SW 1271 (cell line): ENCODE measurements at regions not wholly inside any gene's neighbourhood (a gene's known extent, or its start where the extent isn't known, plus 50 kb on each side); places are given as distances from the start of the nearest gene placed in this dataset.
"Not testable (repeated sequence)": the region's sequence is repeated elsewhere in the genome, so short reads cannot be mapped to it uniquely, and the experiment has no call there.

Experiments used
- DNase-seq, 2 experiments: peaks; one replicate each; lab custom pipeline; 2025; lab: John Stamatoyannopoulos, UW

DNA sequence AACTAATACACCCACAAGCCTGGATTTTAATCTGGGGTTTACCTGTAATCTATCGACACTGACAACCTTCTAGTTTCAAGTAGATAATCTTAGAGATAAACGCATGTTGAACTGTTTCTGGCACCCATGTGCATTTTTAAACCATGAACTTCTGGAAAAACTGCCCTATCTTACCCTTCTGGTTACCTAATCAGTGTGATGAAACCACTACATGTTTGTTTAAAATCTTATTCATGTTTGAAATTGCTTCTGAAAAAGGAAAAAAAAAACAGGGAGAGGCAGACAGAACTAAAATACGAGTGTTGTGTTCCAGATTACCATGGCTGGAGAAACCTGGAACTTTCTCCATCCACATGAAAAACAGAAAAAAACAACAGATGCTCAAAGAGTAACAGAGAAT lies 139.3 kb downstream of the MID1IP1 start:
- DNase-seq: no peak

DNA sequence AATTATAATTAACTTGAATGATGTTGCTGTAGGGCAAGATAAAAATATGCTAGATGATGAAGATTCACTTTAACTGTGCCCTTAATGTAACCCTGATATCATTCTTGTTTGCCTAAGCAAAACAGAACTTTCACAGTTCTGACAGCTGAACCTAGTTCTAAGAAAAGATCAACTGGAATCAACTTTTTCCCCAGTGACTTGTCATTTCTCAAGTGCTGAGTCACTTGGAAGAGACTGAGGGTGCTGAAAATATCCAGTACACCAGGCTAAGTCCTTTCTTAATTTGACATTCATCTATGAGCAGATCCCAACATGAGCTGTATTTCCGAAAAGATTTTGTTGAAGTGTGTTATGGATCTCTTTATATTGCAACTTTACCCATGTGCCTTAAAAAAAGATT lies 140.4 kb downstream of the MID1IP1 start:
- DNase-seq: no peak

DNA sequence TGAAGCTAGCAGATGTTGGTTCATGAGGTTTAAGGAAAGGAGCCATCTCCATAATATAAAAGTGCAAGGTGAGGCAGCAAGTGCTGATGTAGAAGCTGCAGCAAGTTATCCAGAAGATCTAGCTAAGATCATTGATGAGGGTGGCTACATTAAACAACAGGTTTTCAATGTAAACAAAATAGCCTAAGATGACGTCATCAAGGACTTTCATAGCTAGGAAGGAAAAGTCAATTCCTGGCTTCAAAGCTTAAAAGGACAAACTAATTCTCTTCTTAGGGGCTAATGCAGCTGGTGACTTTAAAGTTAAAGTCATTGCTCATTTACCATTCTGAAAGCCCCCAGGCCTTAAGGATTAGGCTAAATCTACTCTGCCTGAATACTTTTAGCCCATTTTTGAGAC lies 141.9 kb downstream of the MID1IP1 start:
- DNase-seq: no peak

DNA sequence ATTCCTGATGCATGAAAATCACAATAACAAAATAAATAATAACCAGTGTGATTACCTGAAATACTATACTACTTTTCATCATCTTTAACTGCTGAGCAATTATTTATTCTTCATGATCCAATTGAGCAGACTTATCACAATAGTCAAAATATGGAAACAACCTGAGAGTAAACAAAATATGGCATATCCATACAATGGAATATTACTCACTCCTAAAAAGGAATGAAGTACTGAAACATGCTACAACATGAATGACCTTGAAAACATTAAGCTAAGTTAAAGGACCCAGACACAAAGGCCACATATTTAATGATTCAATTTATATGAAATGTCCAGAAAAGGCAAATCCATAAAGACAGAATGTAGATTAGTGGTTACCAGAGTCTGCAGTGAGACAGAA lies 146.8 kb downstream of the MID1IP1 start:
- no peak for DNase-seq

DNA sequence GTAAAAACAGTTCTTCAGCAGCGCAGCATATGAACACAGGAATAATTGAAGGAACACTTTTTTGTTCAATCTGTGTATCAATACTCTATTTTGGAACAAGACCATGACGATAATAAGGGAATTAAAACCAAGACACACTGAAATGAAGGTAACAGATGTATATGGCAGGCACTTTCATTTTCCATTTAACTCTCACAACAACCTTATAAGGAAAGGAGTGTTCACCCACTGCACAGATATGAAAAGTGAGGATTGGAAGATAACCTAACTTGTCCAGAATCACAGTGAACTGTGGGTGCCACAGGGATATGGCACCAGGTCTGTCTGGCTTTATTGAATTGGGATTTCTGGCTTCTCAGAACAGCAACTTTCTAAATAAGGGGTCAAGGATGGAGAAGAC lies 153.3 kb downstream of the MID1IP1 start:
- no peak for DNase-seq

DNA sequence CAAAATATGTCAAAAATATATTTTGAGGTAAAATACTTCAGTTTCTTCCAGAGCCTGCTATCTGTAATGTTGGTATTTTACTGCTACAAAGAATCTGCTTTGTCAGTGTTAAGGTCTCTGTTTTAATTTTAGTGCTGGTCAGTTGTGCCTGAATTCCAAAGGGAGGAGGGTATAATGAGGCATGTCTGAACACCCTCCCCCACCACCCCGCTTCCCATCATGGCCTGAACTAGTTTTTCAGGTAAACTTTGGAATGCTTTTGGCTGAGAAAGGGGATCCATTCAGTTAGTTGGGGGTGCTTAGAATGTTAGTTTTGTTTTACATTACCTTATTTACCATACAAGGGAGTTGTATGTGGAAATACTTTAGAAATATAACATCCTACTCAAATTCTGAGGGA lies 158.5 kb downstream of the MID1IP1 start:
- DNase-seq: no peak

DNA sequence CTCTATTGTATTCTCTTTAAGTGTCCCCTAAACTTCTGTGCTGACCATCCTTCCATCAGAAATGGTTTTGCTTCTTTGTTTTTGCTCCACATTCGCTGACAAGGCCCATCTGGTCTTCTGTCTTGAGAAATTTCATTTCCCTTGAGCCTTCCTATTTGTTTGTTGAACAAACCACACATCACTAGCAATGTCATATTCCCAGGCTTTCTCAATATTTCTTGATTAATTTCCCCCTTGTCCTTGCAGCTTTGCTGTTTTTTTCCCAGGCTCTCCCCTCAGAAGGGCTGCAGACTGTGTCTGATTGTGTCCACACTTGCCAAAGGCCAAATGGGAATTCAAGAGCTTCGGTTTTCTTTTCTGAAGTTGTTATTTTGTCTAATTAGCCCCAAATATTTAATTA lies 158.9 kb downstream of the MID1IP1 start:
- DNase-seq: no peak

DNA sequence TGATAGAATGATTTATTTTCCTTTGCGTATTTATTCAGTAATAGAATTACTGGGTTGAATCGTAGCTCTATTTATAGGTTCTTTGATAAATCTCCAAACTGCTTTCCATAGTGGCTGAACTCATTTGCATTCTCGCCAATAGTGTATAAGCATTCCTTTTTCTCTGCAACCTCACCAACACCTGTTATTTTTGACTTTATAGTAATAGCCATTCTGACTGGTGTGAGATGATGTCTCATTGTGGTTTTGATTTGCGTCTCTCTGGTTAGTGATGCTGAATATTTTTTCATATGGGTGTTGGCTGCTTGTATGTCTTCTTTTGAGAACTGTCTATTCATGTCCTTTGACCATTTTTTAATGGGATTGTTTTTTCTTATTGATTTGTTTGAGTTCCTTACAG lies 160.7 kb downstream of the MID1IP1 start:
- no peak for DNase-seq

DNA sequence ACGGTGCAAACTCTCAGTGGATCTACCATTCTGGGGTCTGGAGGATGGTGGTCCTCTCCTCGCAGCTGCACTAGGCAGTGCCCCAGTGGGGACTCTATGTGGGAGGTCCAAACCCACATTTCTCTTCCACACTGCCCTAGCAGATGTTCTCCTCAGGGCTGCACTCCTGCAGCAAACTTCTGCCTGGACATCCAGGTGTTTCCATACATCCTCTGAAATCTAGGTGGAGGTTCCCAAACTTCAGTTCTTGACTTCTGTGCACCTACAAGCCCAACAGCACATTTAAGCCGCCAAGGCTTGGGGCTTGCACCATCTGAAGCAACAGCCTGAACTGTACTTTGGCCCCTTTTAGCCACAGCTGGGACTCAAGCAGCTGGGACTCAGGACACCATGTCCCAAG lies 162.0 kb downstream of the MID1IP1 start:
- not testable (repeated sequence) for DNase-seq

DNA sequence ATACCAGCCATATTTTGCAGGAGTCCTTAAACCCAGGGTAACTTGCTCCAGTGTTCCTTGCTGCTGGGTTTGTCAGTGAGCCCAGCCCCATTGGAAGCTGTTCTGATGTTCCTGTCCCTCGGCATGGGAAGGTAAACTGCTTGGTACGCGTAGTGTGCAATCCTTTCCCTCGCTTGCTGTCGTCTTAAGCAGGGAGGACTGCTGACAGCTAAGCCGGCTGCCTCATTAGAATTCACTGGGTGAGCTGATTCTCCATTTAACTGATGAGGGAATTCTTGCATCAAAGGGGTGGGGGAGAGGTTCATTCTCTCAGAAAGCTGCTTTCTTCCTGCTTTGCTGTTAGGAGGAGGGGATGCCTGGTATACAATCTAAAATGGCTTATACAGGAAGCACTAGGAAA lies 164.6 kb downstream of the MID1IP1 start:
- no peak for DNase-seq

DNA sequence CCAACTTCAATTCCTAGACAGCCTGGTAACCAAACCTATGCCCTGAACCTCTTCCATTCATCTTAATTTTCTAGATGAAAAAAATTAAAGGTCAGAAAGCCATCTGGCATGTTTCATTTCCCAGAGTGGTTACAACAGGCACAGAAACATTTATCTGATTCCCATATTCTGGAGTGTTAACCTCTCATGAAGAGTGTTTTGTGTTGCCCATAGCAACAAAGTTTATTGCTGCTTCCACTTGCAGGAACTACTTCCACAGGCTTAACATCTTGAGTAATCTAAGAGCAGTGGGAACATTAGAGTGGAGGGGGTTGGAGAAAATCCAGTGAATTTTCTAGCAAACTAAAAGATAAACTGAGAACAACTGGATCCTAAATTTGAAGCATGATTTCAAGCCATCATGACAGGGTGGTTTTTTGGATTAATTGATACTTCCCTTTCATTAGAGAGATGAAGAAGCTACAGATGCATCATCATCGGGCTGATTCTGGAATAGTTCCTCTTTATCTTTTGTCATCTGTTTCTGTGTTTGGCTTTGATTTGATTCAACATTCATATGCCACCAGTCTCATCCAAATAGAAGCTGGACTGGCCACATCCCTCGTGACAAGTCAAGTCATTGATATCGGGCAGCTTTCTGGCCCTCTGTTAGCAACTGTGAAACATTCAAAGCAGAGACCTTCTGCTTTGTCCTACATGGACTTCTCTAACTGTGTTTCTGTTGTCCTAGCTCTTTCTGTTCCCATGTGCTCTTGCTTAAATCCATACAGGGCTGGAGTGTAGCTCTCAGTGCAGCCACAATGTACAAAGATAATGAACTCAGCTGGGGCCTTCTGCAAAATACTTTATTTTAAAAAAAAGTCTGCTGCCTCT lies 167.3 kb downstream of the MID1IP1 start:
- DNase-seq: no peak

DNA sequence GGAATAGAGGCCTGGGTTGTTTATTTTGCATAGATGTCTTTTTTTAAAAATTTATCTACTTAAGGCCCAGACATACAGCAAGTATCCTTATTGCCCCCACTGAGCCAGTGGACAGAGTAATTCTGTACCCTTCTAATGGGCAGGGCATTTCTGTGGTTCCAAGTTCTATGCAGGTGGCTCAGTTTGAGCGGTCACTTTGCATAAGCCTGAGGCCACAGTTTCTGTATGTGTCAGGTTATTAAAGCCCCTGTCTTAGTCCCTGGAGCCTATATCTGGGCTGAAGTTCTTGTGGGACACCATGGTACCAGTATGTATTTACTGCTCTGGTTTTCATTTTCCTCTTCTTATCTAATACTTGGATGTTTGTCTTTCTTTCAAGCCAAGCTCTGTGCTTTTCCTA lies 168.8 kb downstream of the MID1IP1 start:
- no peak for DNase-seq

DNA sequence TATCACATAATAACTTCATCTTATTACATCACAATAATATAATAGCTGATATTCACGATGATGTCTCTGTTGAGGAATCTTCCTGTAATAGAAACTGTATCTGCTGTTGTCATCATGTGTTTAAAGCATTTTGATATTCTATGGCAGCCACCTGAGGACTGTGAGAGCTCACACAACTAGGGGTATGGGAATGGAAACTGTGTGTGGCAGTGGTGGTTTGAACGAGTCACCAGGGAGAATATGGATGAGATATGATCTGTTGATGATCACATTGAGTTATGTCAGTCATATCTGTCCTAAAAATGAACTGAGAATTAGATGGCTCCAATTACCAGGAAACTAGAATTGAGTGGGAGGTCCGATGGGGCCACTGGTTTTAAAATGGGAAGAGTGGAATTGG lies 169.6 kb downstream of the MID1IP1 start:
- no peak for DNase-seq

DNA sequence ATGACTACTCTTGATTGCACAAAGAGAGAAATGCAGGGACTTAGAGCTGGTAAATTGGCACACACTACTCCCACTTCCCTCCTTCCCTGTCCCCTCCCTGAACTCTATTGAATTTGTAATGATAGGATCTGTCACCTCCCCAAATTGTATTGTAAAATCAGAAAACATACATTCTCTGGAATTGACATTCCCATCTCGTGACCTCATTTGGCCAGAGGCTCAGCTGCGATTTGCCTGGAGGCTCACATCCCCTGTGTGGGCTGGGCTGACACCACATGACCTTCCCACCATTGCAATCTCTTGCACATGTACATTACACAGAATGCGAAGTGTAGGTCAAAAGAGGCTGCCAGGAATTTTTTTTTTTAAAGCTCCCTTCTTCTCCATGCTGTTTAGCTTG lies 172.1 kb downstream of the MID1IP1 start:
- DNase-seq: no peak

DNA sequence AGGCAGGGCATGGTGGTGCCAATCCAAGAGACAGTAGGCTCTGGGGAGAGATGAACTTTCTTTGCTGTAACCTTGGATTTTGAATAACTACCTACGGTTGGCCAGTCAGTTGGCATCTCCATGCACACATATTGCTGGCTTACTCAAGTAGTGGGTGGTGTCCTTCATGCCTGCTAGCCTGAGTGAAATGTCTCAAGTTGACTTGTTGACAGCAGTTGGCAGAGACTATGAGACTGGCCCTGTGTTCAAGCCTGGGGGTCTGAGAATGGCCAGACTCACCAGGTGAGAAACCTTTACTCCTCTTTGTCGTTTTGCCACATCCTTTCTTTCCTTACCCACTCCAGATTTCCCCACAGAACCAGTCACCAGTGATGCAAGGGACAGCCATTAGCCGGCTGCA lies 173.3 kb downstream of the MID1IP1 start:
- DNase-seq: no peak

DNA sequence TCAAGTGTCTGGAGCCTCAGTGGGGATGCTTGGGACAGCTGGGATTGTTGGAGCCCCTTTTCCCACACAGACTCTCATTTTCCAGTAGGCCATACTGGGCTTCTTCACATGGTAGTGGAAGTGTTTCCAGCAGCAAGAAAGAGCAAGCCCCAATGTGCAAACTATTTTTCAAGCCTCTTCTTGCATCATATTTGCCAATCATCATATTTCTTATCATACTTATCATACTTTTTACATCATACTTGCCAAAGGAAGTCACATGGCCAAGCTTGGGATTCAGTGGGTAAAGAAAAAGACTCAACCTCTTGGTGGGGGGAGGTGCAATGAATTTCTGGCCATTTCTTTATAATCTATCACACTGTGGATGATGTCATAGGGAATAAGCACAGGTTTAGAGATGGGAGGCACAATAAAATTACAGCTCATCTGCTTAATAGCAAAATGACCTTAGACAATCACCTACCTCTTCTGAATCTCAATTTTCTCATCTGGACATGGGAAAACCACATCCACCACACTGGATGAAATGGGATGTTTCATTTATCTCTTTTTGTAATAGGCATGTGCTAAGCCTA lies 174.2 kb downstream of the MID1IP1 start:
- no peak for DNase-seq

DNA sequence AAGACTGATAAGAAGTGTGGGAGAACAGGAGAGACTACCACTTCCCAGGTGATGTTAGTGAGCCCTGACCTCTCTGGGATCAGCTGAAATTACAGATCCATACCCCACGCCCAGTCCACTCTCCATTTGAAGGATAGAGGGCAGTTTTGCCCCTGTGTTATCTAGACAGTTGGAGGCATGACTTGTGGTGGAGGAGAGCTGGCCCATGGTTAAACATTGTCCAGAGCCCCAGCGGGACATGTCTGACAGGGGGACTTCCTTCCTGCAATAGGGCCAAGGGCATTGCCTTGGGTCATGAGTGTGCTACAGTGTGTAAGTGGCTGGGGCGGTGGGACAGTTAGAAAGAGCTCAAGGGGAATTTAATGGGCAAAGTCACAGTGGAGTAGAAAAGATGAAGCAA lies 181.1 kb downstream of the MID1IP1 start:
- no peak for DNase-seq

DNA sequence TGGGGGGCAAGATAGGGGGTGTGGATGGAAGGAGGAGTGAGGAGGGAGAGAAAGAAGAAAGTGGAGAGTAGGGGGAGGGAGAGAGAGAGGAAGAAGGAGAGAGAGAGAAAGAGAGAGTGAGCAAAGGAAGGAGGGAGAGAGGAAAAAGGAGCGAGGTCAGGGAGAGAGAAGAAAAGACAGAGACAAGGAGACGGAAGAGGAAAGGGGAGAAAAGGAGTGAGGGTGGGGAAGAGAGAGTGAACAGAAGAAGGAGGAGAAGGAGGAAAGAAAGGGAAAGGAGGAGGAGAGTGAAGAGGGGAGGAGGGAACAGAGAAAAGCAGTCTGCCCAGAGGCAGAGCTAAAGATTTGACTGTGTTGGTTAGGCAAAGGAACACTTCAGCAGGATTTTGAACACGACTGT lies 181.6 kb downstream of the MID1IP1 start:
- no peak for DNase-seq

DNA sequence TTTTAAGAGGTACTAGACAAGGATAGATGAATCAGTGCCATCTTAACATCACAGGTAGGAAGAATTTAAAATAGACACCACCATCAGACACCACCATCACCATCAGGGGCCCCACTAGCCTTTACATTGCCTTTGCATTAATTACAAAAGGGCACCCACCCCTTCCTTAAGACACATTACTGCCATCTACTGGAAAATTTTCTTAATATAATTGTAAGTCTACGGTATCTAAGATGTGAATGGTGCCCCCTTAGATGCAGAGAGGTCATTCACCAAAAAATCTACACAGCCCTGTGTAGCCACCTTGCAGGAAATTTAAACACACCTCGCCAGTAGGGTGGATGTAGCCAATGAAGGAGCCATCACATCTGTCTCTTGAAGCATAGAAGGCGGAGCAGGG lies 184.1 kb downstream of the MID1IP1 start:
- no peak for DNase-seq

DNA sequence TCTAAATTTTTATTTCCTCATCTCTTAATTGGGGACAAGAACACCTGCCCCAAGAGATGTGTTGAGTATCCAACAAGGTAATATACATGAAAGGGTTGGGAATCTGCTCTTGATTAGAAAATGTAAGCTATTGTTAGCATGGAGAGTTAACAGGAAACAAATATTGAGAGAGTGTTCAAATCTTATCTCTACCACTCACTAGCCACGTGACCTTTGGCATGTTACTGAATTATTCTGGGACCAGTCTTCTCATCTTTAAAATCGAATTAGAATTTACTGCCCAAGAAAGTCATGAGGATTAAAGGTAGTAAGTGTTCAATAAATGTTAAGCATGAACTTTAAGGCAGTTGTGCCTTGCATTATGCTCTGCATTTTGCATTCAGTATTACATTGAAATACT lies 184.7 kb downstream of the MID1IP1 start:
- no peak for DNase-seq

DNA sequence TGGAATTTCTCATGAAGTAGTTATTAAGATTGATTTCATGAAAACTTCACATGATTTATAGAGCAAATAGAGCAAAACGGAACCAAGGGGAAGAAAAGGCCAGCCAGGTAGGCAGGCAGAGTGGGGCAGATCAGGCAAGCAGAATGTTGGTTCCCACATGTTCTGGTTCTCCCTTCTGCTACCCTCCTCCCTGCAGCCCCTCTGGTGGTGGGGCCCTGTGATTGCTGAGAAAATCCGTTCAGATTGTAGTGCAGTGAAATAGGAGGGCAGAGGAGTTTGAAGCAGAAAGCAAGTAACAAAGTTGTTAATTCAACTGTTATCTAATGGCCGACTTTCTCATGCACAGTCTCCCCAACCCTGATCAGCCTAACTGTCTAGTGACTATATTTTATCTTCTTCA lies 185.3 kb downstream of the MID1IP1 start:
- DNase-seq: no peak

DNA sequence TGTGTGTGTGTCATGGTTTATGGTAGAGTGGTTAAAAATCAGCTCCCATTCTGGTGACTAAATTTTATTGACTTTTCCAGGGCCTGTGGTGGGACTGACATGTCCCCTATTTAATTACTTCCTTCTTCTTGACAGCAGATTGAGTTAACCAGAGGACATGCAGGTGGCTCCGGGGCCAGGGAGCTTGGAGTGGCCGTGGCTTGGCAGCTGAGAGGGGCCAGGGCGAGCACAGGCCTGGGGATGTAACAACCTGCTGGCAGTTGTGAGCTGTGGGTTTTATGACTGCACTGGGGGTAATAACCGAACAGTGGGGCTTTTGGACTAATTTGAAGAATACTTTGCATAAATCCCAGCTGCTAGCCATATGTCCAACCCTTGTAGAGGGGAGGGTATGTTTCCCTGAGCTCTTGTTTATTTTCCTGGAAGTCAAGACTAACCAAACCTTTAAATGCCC lies 186.0 kb downstream of the MID1IP1 start:
- DNase-seq: no peak

DNA sequence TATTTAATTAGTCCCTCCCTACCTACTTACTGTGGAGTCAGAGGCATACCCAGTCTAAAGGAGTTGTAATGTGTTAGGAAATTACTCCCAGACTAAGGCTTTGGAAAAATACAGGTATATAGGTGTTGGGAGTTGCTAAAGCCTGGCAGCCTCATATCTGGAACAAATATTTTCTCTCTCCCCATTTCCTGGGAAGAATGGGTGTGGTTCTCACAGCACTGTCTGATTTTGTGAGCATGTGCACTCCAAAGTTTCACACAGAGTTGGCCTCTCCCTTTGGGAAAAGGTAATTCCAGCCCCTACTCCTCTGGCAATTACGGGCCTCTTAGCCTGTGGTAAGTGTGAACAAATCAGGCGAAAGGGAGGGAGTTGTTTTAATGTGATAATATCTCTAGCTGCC lies 187.0 kb downstream of the MID1IP1 start:
- DNase-seq: no peak

DNA sequence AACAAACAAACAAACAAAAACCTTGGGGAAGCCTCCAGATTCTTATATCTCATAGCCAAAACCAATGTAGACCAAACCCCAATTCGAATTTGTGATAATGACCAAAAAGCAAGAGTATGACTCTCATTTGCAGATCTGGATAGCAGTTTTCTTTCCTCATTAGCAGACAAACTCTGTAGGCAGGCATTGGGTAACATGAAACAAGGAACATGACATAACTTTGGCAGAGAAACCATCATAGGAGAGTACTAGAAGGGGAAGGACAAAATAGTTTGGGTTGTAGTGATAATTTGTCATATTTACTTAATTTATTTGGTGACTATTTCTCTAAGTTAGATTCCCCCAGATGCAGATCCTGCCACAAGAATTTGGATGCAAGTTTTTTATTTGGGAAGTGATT lies 187.8 kb downstream of the MID1IP1 start:
- no peak for DNase-seq
